ENCODE measurements at regions not wholly inside any gene's neighbourhood (a gene's known extent, or its start where the extent isn't known, plus 50 kb on each side); places are given as distances from the start of the nearest gene placed in this dataset.

- CTCF ChIA-PET = no interaction called here
- POLR2A ChIA-PET = no interaction called here
- H3K27ac ChIP-seq (ENCODE audit: low read length) = no peak overlapping the region
- no peak overlapping the region for H3K4me3 ChIP-seq (ENCODE audit: low read depth in 2 of 2, low read length in 2 of 2)
- DNase-seq (ENCODE audit: low read depth, low spot score) = no peak
- H3K36me3 ChIP-seq (ENCODE audit: control insufficient read depth, insufficient read depth, low read length) = no peaks in the 10 kb centered on the region
- no peak for ATAC-seq
- in situ Hi-C loops (cut with HindIII; ENCODE audit: low pct_unique_long_range_greater_than_20kb, low sequenced_read_pairs) = no loop called here
- intact Hi-C loops (cut with micrococcal nuclease; ENCODE audit: unreplicated experiment) = no loop called here
- H3K27me3 ChIP-seq (ENCODE audit: control insufficient read depth, insufficient read depth, low read length) = no peaks in the 10 kb centered on the region
- H3K9me3 ChIP-seq (ENCODE audit: control insufficient read depth, insufficient read depth, low read depth, low read length) = peaks cover 25% of the 10 kb centered on the region; the same call in 1 of the 2 replicates
- no peaks in the 10 kb centered on the region; the same call in 1 of the 2 replicates for H3K4me1 ChIP-seq (ENCODE audit: control insufficient read depth, insufficient read depth, low read length)
- no TSS peak for BruUV-seq (replicated peaks)
- no peak for TF ChIP-seq POLR2AphosphoS5 (IDR thresholded peaks at IDR 0.05; ENCODE audit: low read depth, low read length)
- TF ChIP-seq REST (IDR thresholded peaks at IDR 0.05; ENCODE audit: insufficient read depth in 1 of 2, low read depth in 2 of 2, low read length in 1 of 2) = no peak
- TF ChIP-seq SIN3A (IDR thresholded peaks at IDR 0.05; ENCODE audit: borderline replicate concordance, insufficient read depth, low read depth, low read length) = no peak
- TF ChIP-seq, protein P1, sequence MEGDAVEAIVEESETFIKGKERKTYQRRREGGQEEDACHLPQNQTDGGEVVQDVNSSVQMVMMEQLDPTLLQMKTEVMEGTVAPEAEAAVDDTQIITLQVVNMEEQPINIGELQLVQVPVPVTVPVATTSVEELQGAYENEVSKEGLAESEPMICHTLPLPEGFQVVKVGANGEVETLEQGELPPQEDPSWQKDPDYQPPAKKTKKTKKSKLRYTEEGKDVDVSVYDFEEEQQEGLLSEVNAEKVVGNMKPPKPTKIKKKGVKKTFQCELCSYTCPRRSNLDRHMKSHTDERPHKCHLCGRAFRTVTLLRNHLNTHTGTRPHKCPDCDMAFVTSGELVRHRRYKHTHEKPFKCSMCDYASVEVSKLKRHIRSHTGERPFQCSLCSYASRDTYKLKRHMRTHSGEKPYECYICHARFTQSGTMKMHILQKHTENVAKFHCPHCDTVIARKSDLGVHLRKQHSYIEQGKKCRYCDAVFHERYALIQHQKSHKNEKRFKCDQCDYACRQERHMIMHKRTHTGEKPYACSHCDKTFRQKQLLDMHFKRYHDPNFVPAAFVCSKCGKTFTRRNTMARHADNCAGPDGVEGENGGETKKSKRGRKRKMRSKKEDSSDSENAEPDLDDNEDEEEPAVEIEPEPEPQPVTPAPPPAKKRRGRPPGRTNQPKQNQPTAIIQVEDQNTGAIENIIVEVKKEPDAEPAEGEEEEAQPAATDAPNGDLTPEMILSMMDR (IDR thresholded peaks at IDR 0.05) = no peak
- TF ChIP-seq TCF7L2 (IDR thresholded peaks at IDR 0.05; ENCODE audit: low read depth, low read length) = no peak
These were observed 106.9 kb upstream of the FAM3C start for GRCh38 chr7:121503039-121503438.

DNA sequence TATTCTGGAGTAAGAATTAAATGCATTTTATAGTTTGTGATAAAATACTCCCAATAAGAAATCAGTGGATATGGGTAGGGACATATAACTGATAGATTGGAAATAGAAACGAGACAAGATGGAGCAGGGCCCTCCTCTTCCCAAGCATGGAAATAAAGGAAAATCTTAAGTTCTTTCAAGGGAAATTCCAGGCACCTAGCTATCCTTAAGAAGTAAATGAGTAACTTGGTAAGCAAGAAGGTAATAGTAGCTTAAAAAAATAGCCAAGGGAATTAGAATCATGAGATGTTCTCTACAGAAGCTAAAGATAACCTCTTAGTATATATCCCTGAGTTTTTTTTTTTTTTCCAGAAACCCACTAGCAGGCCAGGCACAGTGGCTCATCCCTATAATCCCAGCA, 105.5 kb upstream of the FAM3C start:
- no peaks in the 10 kb centered on the region for H3K36me3 ChIP-seq (ENCODE audit: control insufficient read depth, insufficient read depth, low read length)
- ATAC-seq (no peak), DNase-seq (ENCODE audit: low read depth, low spot score) (no peak)
- intact Hi-C loops (cut with micrococcal nuclease; ENCODE audit: unreplicated experiment) (no loop called here), in situ Hi-C loops (cut with HindIII; ENCODE audit: low pct_unique_long_range_greater_than_20kb, low sequenced_read_pairs) (no loop called here)
- ChIA-PET CTCF (no interaction called here), POLR2A (no interaction called here)
- peaks cover 20% of the 10 kb centered on the region; the same call in 1 of the 2 replicates for H3K9me3 ChIP-seq (ENCODE audit: control insufficient read depth, insufficient read depth, low read depth, low read length)
- no peak overlapping the region for H3K27ac ChIP-seq (ENCODE audit: low read length)
- no TSS peak for BruUV-seq (replicated peaks)
- no peaks in the 10 kb centered on the region; the same call in 1 of the 2 replicates for H3K4me1 ChIP-seq (ENCODE audit: control insufficient read depth, insufficient read depth, low read length)
- H3K4me3 ChIP-seq (ENCODE audit: low read depth in 2 of 2, low read length in 2 of 2) = no peak overlapping the region
- no peaks in the 10 kb centered on the region for H3K27me3 ChIP-seq (ENCODE audit: control insufficient read depth, insufficient read depth, low read length)
- no peak for TF ChIP-seq REST (IDR thresholded peaks at IDR 0.05; ENCODE audit: insufficient read depth in 1 of 2, low read depth in 2 of 2, low read length in 1 of 2)
- TF ChIP-seq, protein P1 (IDR thresholded peaks at IDR 0.05) = no peak
- TF ChIP-seq TCF7L2 (IDR thresholded peaks at IDR 0.05; ENCODE audit: low read depth, low read length) = no peak
- no peak for TF ChIP-seq SIN3A (IDR thresholded peaks at IDR 0.05; ENCODE audit: borderline replicate concordance, insufficient read depth, low read depth, low read length)
- TF ChIP-seq POLR2AphosphoS5 (IDR thresholded peaks at IDR 0.05; ENCODE audit: low read depth, low read length) = no peak
